ENCODE measurements at regions not wholly inside any gene's neighbourhood (a gene's known extent, or its start where the extent isn't known, plus 50 kb on each side); places are given as distances from the start of the nearest gene placed in this dataset.

DNA sequence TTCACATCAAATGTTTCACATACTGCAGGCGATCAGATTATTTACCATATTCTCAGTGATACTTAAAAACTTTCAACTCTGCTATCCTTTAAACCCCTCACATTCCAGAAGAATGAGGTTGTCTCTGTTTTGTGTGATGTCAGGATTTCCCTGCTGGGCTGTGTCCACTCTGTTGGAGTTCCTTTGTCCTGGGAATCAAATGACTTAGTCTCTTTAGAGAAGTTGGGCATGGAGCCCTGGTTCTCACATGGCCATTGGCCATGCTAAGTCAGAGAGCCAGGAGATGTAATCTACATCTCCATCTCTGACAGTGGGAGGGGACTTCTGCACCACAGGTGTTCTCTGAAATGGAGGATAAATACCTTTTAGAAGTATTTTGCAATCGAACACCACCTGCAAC, 205.1 kb upstream of the MAF start (continued):
- no peak for TF ChIP-seq ZNF671 (CRISPR knock-in tag; IDR thresholded peaks at IDR 0.05)
- TF ChIP-seq ZBTB21 (CRISPR knock-in tag; IDR thresholded peaks at IDR 0.05; ENCODE audit: borderline replicate concordance), result no peak
- no peak for TF ChIP-seq NFYB (CRISPR knock-in tag; conservative IDR thresholded peaks at IDR 0.05; ENCODE audit: low read depth)

DNA sequence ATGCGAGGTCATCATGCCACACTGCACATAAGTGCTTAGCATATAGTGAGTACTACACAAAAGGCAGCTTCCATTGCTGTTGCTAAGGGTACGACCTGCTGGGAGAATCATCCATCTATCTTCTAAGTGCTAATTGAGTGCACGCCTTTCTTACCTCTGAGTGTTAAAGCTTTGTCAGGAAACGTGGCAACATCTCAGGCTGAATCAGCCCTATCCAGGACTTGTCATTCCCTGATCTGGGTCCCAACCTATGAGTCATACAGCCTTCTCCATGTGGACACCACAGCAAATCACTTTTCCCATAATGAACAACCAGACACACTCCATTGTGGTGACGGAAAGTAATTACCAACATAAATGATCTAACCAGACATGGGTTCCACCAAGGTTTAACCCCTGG, 201.1 kb upstream of the MAF start:
- Mint-ChIP-seq H3K27ac (no peak overlapping the region), H3K9me3 (peaks cover 23% of the 10 kb centered on the region), H3K27me3 (ENCODE audit: low read depth) (no peaks in the 10 kb centered on the region), H3K4me1 (peaks cover 24% of the 10 kb centered on the region), H3K36me3 (no peaks in the 10 kb centered on the region), H3K4me3 (no peak overlapping the region)
- ChIA-PET CTCF (no interaction called here), POLR2A (no interaction called here)
- DNase-seq (ENCODE audit: low spot score) (no peak), ATAC-seq (no peak)
- peak; percentile 82; the same call in 1 of the 2 replicates for TF ChIP-seq ZNF317 (CRISPR knock-in tag; IDR thresholded peaks at IDR 0.05; ENCODE audit: borderline replicate concordance, low read depth)
- no peak for TF ChIP-seq ZNF512 (CRISPR knock-in tag; IDR thresholded peaks at IDR 0.05; ENCODE audit: borderline replicate concordance)

GRCh38 chr16:79800016-79800608, 199.6 kb upstream of the MAF start:
- H3K27ac Mint-ChIP-seq, result no peak overlapping the region
- peaks cover 23% of the 10 kb centered on the region for H3K9me3 Mint-ChIP-seq
- ChIA-PET POLR2A (no interaction called here), CTCF (no interaction called here)
- H3K27me3 Mint-ChIP-seq (ENCODE audit: low read depth), result no peaks in the 10 kb centered on the region
- H3K4me1 Mint-ChIP-seq, result peaks cover 18% of the 10 kb centered on the region
- DNase-seq (ENCODE audit: low spot score), result no peak
- no peak overlapping the region for H3K4me3 Mint-ChIP-seq
- ATAC-seq, result no peak
- H3K36me3 Mint-ChIP-seq, result no peaks in the 10 kb centered on the region
- TF ChIP-seq ESRRA (CRISPR knock-in tag; IDR thresholded peaks at IDR 0.05; ENCODE audit: borderline replicate concordance) (no peak), ZNF232 (CRISPR knock-in tag; IDR thresholded peaks at IDR 0.05) (no peak), STAT6 (CRISPR knock-in tag; conservative IDR thresholded peaks at IDR 0.05; ENCODE audit: low read depth) (no peak), MLX (CRISPR knock-in tag; IDR thresholded peaks at IDR 0.05) (no peak), IRF1 (CRISPR knock-in tag; IDR thresholded peaks at IDR 0.05) (no peak), IRF2 (CRISPR knock-in tag; IDR thresholded peaks at IDR 0.05; ENCODE audit: borderline replicate concordance, low read depth) (no peak), PRRX2 (CRISPR knock-in tag; IDR thresholded peaks at IDR 0.05) (no peak), NR1H2 (CRISPR knock-in tag; IDR thresholded peaks at IDR 0.05) (no peak)
- TF ChIP-seq, protein P1, sequence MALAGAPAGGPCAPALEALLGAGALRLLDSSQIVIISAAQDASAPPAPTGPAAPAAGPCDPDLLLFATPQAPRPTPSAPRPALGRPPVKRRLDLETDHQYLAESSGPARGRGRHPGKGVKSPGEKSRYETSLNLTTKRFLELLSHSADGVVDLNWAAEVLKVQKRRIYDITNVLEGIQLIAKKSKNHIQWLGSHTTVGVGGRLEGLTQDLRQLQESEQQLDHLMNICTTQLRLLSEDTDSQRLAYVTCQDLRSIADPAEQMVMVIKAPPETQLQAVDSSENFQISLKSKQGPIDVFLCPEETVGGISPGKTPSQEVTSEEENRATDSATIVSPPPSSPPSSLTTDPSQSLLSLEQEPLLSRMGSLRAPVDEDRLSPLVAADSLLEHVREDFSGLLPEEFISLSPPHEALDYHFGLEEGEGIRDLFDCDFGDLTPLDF (CRISPR knock-in tag; IDR thresholded peaks at IDR 0.05), result no peak
- TF ChIP-seq, protein P2, sequence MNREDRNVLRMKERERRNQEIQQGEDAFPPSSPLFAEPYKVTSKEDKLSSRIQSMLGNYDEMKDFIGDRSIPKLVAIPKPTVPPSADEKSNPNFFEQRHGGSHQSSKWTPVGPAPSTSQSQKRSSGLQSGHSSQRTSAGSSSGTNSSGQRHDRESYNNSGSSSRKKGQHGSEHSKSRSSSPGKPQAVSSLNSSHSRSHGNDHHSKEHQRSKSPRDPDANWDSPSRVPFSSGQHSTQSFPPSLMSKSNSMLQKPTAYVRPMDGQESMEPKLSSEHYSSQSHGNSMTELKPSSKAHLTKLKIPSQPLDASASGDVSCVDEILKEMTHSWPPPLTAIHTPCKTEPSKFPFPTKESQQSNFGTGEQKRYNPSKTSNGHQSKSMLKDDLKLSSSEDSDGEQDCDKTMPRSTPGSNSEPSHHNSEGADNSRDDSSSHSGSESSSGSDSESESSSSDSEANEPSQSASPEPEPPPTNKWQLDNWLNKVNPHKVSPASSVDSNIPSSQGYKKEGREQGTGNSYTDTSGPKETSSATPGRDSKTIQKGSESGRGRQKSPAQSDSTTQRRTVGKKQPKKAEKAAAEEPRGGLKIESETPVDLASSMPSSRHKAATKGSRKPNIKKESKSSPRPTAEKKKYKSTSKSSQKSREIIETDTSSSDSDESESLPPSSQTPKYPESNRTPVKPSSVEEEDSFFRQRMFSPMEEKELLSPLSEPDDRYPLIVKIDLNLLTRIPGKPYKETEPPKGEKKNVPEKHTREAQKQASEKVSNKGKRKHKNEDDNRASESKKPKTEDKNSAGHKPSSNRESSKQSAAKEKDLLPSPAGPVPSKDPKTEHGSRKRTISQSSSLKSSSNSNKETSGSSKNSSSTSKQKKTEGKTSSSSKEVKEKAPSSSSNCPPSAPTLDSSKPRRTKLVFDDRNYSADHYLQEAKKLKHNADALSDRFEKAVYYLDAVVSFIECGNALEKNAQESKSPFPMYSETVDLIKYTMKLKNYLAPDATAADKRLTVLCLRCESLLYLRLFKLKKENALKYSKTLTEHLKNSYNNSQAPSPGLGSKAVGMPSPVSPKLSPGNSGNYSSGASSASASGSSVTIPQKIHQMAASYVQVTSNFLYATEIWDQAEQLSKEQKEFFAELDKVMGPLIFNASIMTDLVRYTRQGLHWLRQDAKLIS (CRISPR knock-in tag; IDR thresholded peaks at IDR 0.05; ENCODE audit: borderline replicate concordance), result no peak
- TF ChIP-seq, protein P3, sequence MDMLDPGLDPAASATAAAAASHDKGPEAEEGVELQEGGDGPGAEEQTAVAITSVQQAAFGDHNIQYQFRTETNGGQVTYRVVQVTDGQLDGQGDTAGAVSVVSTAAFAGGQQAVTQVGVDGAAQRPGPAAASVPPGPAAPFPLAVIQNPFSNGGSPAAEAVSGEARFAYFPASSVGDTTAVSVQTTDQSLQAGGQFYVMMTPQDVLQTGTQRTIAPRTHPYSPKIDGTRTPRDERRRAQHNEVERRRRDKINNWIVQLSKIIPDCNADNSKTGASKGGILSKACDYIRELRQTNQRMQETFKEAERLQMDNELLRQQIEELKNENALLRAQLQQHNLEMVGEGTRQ (CRISPR knock-in tag; IDR thresholded peaks at IDR 0.05), result no peak
- TF ChIP-seq, protein P4, sequence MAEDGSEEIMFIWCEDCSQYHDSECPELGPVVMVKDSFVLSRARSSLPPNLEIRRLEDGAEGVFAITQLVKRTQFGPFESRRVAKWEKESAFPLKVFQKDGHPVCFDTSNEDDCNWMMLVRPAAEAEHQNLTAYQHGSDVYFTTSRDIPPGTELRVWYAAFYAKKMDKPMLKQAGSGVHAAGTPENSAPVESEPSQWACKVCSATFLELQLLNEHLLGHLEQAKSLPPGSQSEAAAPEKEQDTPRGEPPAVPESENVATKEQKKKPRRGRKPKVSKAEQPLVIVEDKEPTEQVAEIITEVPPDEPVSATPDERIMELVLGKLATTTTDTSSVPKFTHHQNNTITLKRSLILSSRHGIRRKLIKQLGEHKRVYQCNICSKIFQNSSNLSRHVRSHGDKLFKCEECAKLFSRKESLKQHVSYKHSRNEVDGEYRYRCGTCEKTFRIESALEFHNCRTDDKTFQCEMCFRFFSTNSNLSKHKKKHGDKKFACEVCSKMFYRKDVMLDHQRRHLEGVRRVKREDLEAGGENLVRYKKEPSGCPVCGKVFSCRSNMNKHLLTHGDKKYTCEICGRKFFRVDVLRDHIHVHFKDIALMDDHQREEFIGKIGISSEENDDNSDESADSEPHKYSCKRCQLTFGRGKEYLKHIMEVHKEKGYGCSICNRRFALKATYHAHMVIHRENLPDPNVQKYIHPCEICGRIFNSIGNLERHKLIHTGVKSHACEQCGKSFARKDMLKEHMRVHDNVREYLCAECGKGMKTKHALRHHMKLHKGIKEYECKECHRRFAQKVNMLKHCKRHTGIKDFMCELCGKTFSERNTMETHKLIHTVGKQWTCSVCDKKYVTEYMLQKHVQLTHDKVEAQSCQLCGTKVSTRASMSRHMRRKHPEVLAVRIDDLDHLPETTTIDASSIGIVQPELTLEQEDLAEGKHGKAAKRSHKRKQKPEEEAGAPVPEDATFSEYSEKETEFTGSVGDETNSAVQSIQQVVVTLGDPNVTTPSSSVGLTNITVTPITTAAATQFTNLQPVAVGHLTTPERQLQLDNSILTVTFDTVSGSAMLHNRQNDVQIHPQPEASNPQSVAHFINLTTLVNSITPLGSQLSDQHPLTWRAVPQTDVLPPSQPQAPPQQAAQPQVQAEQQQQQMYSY (CRISPR knock-in tag; IDR thresholded peaks at IDR 0.05), result no peak

Data from WTC11 (cell line).